Endothelial cell of umbilical vein (primary cell): ENCODE measurements at regions not wholly inside any gene's neighbourhood (a gene's known extent, or its start where the extent isn't known, plus 50 kb on each side); places are given as distances from the start of the nearest gene placed in this dataset.

Experiments used
- CTCF ChIP-seq, 2 donors: IDR thresholded peaks; 1 replicate in 1 of 2; 2 replicates in 1 of 2; pipeline ENCODE4 v1.5.1; 2011; ENCODE audit warnings: low read length in 2 of 2, mild to moderate bottlenecking in 2 of 2, moderate library complexity in 2 of 2, control low read depth in 1 of 2, inconsistent platforms in 1 of 2, low read depth in 1 of 2; ENCODE audit not compliant: insufficient read depth in 1 of 2; ENCODE audit errors: extremely low read depth in 1 of 2
- EZH2 ChIP-seq: IDR thresholded peaks from 2 replicates; pipeline ENCODE4 v1.6.1; 2012; ENCODE audit warnings: borderline replicate concordance, low read depth, mild to moderate bottlenecking, moderate library complexity, low read length, inconsistent platforms; ENCODE audit not compliant: severe bottlenecking
- FOS ChIP-seq: IDR thresholded peaks from 2 replicates; pipeline ENCODE4 v1.6.1; 2011; ENCODE audit warnings: mild to moderate bottlenecking, low read length, moderate library complexity, borderline replicate concordance; ENCODE audit not compliant: insufficient read depth
- JUN ChIP-seq: IDR thresholded peaks from 2 replicates; pipeline ENCODE4 v1.6.1; 2011; ENCODE audit warnings: borderline replicate concordance, low read depth; ENCODE audit not compliant: insufficient read length, insufficient read depth
- MYC ChIP-seq: IDR thresholded peaks from one replicate; pipeline ENCODE4 v1.6.1; 2011; ENCODE audit warnings: mild to moderate bottlenecking, low read depth, low read length
- POLR2A ChIP-seq: IDR thresholded peaks from 2 replicates; pipeline ENCODE4 v1.6.1; 2012; ENCODE audit warnings: low read depth, mild to moderate bottlenecking, control low read depth, low read length
- POLR2AphosphoS5 ChIP-seq: IDR thresholded peaks from 2 replicates; pipeline ENCODE4 v1.6.1; 2012; ENCODE audit warnings: low read depth, mild to moderate bottlenecking, control low read depth, low read length, moderate library complexity; ENCODE audit not compliant: insufficient read depth
- TF ChIP-seq, protein P1 (sequence below): IDR thresholded peaks from 2 replicates; pipeline ENCODE4 v1.6.1; 2011; ENCODE audit not compliant: insufficient read depth, insufficient read length

DNA sequence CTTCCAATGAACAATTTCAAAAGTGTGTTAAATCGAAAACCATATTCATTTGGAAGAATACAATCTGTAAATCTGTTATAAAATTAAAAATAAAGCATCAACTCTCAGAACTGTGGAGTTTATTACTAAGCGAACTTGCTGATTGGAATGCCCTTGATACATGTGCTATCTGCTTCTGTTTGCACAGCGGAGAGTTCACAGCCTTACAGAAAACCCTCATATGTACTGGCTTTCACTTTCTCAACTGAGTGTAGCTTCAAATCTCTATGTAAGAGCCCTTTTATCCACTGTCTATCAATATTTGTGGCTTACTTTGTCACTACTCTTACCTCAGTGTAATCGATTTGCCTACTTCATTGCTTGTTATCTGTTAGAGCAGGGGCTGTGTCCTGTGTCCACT is 447.4 kb downstream of the C6orf118 start:
- TF ChIP-seq CTCF (IDR thresholded peaks at IDR 0.05; ENCODE audit: extremely low read depth in 1 of 2, insufficient read depth in 1 of 2, low read depth in 1 of 2, low read length in 2 of 2): no peak
- TF ChIP-seq EZH2: no peak
- no peak for TF ChIP-seq POLR2AphosphoS5
- no peak for TF ChIP-seq FOS
- no peak for TF ChIP-seq POLR2A
- TF ChIP-seq, protein P1, sequence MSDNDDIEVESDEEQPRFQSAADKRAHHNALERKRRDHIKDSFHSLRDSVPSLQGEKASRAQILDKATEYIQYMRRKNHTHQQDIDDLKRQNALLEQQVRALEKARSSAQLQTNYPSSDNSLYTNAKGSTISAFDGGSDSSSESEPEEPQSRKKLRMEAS: no peak
- TF ChIP-seq MYC: no peak
- no peak for TF ChIP-seq JUN
